ENCODE measurements at regions not wholly inside any gene's neighbourhood (a gene's known extent, or its start where the extent isn't known, plus 50 kb on each side); places are given as distances from the start of the nearest gene placed in this dataset.

GRCh38 chr17:77572065-77572601, 386.4 kb upstream of the TNRC6C start:
- peak overlapping the region in 3 of 4 donors; percentile 11 to 15 (median 13) for H3K4me3 ChIP-seq
- no peaks in the 10 kb centered on the region for H3K36me3 ChIP-seq
- peaks cover 0 to 34% (median 22%) of the 10 kb centered on the region in 3 donors for H3K27me3 ChIP-seq
- 14 to 34% (median 18%) methylated on average over 14 to 15 of the region's 15 CpGs for WGBS, 5 donors
- intact Hi-C loops (cut with DNase I; ENCODE audit: low total_unique reads): no loop called here
- no peak for DNase-seq
- H3K9me3 ChIP-seq: no peaks in the 10 kb centered on the region
- H3K27ac ChIP-seq: no peak overlapping the region
- peaks cover 10 to 18% (median 13%) of the 10 kb centered on the region in 4 donors for H3K4me1 ChIP-seq
- no peak for TF ChIP-seq EP300 (IDR thresholded peaks at IDR 0.05)
- TF ChIP-seq POLR2A (IDR thresholded peaks at IDR 0.05): no peak
- no peak for TF ChIP-seq POLR2AphosphoS5 (IDR thresholded peaks at IDR 0.05)
- TF ChIP-seq, protein P1, sequence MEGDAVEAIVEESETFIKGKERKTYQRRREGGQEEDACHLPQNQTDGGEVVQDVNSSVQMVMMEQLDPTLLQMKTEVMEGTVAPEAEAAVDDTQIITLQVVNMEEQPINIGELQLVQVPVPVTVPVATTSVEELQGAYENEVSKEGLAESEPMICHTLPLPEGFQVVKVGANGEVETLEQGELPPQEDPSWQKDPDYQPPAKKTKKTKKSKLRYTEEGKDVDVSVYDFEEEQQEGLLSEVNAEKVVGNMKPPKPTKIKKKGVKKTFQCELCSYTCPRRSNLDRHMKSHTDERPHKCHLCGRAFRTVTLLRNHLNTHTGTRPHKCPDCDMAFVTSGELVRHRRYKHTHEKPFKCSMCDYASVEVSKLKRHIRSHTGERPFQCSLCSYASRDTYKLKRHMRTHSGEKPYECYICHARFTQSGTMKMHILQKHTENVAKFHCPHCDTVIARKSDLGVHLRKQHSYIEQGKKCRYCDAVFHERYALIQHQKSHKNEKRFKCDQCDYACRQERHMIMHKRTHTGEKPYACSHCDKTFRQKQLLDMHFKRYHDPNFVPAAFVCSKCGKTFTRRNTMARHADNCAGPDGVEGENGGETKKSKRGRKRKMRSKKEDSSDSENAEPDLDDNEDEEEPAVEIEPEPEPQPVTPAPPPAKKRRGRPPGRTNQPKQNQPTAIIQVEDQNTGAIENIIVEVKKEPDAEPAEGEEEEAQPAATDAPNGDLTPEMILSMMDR (IDR thresholded peaks at IDR 0.05): no peak

DNA sequence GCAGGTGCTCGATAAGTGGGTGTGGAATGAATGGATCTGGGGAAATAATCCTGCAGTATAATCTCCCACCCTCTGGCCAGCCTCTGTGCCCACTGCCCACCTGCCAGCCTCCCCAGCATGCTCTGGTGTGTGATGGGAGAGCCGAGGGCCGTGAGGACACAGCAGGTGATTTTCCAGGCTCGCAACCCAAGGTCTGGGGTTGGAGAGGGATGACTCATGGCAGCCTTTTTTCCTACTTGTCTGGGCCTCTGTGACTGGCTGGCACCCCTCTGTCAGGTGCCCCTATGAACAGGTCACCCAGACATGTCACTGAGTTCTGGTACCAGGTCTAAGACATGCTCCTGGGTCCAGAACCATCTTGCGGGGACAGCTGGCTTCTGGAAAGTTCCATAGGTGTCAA, 385.7 kb upstream of the TNRC6C start:
- Histone ChIP-seq H3K27me3 (peaks cover 0 to 34% (median 22%) of the 10 kb centered on the region in 3 donors), H3K4me1 (peaks cover 10 to 18% (median 13%) of the 10 kb centered on the region in 4 donors), H3K4me3 (no peak overlapping the region), H3K27ac (no peak overlapping the region), H3K9me3 (no peaks in the 10 kb centered on the region), H3K36me3 (no peaks in the 10 kb centered on the region)
- WGBS, 5 donors: 62 to 82% (median 76%) methylated on average over 2 to 5 of the region's 5 CpGs
- intact Hi-C loops (cut with DNase I; ENCODE audit: low total_unique reads): no loop called here
- TF ChIP-seq POLR2A (IDR thresholded peaks at IDR 0.05) (no peak), EP300 (IDR thresholded peaks at IDR 0.05) (no peak), POLR2AphosphoS5 (IDR thresholded peaks at IDR 0.05) (no peak)
- TF ChIP-seq, protein P1 (IDR thresholded peaks at IDR 0.05): no peak
- DNase-seq: no peak

DNA sequence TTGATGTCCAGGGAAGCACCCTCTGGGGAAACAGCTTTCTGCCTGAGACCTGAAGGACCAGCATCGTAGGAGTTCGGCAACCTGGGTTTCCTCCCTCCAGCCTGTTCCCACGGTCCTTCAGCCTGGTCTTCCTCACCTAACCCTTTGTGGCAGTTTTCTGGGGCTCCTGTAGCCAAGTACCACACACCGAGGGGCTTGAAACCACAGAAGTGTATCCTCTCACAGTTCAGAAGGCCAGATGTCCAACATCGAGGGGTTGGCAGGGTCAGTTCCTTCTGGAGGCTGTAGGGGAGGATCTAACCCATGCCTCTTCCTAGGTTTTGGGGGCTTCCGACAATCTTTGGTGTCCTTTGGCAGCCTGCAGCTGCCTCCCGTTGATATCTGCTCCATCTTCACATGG, 381.0 kb upstream of the TNRC6C start:
- 78 to 90% (median 84%) methylated on average over 7 of the region's 7 CpGs for WGBS, 5 donors
- DNase-seq: no peak

GRCh38 chr17:77579131-77579530, 379.4 kb upstream of the TNRC6C start:
- intact Hi-C loops (cut with DNase I; ENCODE audit: low total_unique reads): no loop called here
- Histone ChIP-seq H3K4me1 (no peaks in the 10 kb centered on the region), H3K27ac (no peak overlapping the region), H3K27me3 (no peaks in the 10 kb centered on the region), H3K9me3 (peaks cover 0 to 10% (median 5%) of the 10 kb centered on the region in 4 donors), H3K4me3 (no peak overlapping the region), H3K36me3 (no peaks in the 10 kb centered on the region)
- no peak for DNase-seq
- WGBS, 5 donors: 90 to 94% (median 93%) methylated on average over 9 of the region's 9 CpGs
- TF ChIP-seq POLR2AphosphoS5 (IDR thresholded peaks at IDR 0.05) (no peak), EP300 (IDR thresholded peaks at IDR 0.05) (no peak), POLR2A (IDR thresholded peaks at IDR 0.05) (no peak)
- TF ChIP-seq, protein P1 (IDR thresholded peaks at IDR 0.05): no peak

More for the DNA sequence above, 381.0 kb upstream of the TNRC6C start:
- Histone ChIP-seq H3K36me3 (no peaks in the 10 kb centered on the region), H3K4me1 (peaks cover 0 to under 1% (median 0%) of the 10 kb centered on the region in 4 donors), H3K27me3 (peaks cover 0 to 6% (median 3%) of the 10 kb centered on the region in 3 donors), H3K9me3 (peaks cover 0 to 10% (median 5%) of the 10 kb centered on the region in 4 donors), H3K27ac (no peak overlapping the region), H3K4me3 (no peak overlapping the region)
- intact Hi-C loops (cut with DNase I; ENCODE audit: low total_unique reads): no loop called here
- TF ChIP-seq POLR2AphosphoS5 (IDR thresholded peaks at IDR 0.05) (no peak), EP300 (IDR thresholded peaks at IDR 0.05) (no peak), POLR2A (IDR thresholded peaks at IDR 0.05) (no peak)
- TF ChIP-seq, protein P1 (IDR thresholded peaks at IDR 0.05): no peak

Measured in stomach (tissue), 8 donors.